SK-N-SH (cell line): ENCODE measurements at regions not wholly inside any gene's neighbourhood (a gene's known extent, or its start where the extent isn't known, plus 50 kb on each side); places are given as distances from the start of the nearest gene placed in this dataset.
"Not testable (repeated sequence)": the region's sequence is repeated elsewhere in the genome, so short reads cannot be mapped to it uniquely, and the experiment has no call there.

Experiments
- CTCF ChIA-PET: fragments of 300-600, 350-600 bp; formaldehyde crosslinking; extraction: SDS; loops from one replicate; lab custom pipeline; 2021; lab: Yijun Ruan, JAX
- POLR2A ChIA-PET: fragments of 350-600 bp; sonication (Branson Sonifier 250); formaldehyde crosslinking; extraction: SDS; loops from one replicate; lab custom pipeline; 2020; ENCODE audit warnings: antibody characterized with exemption, inconsistent platforms; lab: Yijun Ruan, JAX
- DNase-seq: peaks from one replicate; pipeline ENCODE4 v3.0.0; 2012
- H2AFZ ChIP-seq: fragments of 200-600 bp; sonication (generic); 2 replicates; pipeline ENCODE4 v1.8.1; 2016; ENCODE audit warnings: antibody characterized with exemption, mild to moderate bottlenecking, low read depth
- H3F3A ChIP-seq: fragments of 200-600 bp; sonication (generic); replicated peaks from 2 replicates; pipeline ENCODE3; 2016; ENCODE audit warnings: antibody characterized with exemption, mild to moderate bottlenecking; ENCODE audit not compliant: insufficient read depth
- H3K27ac ChIP-seq, 2 experiments: fragments of 200-500 bp in 1 of 2; fragments of 200-600 bp in 1 of 2; sonication (Bioruptor generic) in 1 of 2; sonication (generic), shearing (Covaris generic) in 1 of 2; 2 replicates each; pipeline versions ENCODE4 v1.5.1 to v1.6.1; 2014 to 2016; ENCODE audit warnings: low read depth in 2 of 2, inconsistent platforms in 1 of 2, low read length in 1 of 2, mild to moderate bottlenecking in 1 of 2, mixed read lengths in 1 of 2
- H3K27me3 ChIP-seq: fragments of 200-600 bp; sonication (generic), shearing (Covaris generic); 2 replicates; pipeline ENCODE4 v1.6.1; 2016; ENCODE audit warnings: mixed run types; ENCODE audit not compliant: insufficient read depth
- H3K36me3 ChIP-seq, 2 experiments: fragments of 200-500 bp in 1 of 2; fragments of 200-600 bp in 1 of 2; sonication (Bioruptor generic) in 1 of 2; sonication (generic) in 1 of 2; replicated peaks in 1 of 2; 2 replicates each; pipeline versions ENCODE3 to v1.5.1; 2014 to 2016; ENCODE audit warnings: low read length in 1 of 2, mild to moderate bottlenecking in 1 of 2; ENCODE audit not compliant: insufficient read depth in 2 of 2, control insufficient read depth in 1 of 2
- H3K4me1 ChIP-seq, 2 experiments: fragments of 200-500 bp in 1 of 2; fragments of 200-600 bp in 1 of 2; sonication (Bioruptor generic) in 1 of 2; sonication (generic), shearing (Covaris generic) in 1 of 2; 2 replicates each; pipeline versions ENCODE4 v1.5.1 to v1.6.1; 2014 to 2016; ENCODE audit warnings: low read depth in 1 of 2, low read length in 1 of 2, mixed run types in 1 of 2; ENCODE audit not compliant: insufficient read depth in 2 of 2, control insufficient read depth in 1 of 2
- H3K4me2 ChIP-seq: fragments of 200-600 bp; sonication (generic), shearing (Covaris generic); 2 replicates; pipeline ENCODE4 v1.6.1; 2017; ENCODE audit warnings: mixed run types
- H3K4me3 ChIP-seq, 2 experiments: fragments of 200-500 bp in 1 of 2; fragments of 200-600 bp in 1 of 2; sonication (Bioruptor generic) in 1 of 2; sonication (generic), shearing (Covaris generic) in 1 of 2; 2 replicates each; pipeline versions ENCODE4 v1.5.1 to v1.8.1; 2014 to 2016; ENCODE audit warnings: low read depth in 2 of 2, inconsistent platforms in 1 of 2, low read length in 1 of 2, mild to moderate bottlenecking in 1 of 2, mixed read lengths in 1 of 2, moderate library complexity in 1 of 2
- H3K79me2 ChIP-seq: fragments of 200-600 bp; sonication (generic); 2 replicates; pipeline ENCODE4 v1.8.1; 2017; ENCODE audit warnings: mild to moderate bottlenecking; ENCODE audit not compliant: insufficient read depth
- H3K9ac ChIP-seq: fragments of 200-600 bp; sonication (generic); 2 replicates; pipeline ENCODE4 v1.6.1; 2017; ENCODE audit warnings: mixed run types
- H3K9me2 ChIP-seq: fragments of 200-600 bp; sonication (generic); 2 replicates; pipeline ENCODE4 v1.6.1; 2017; ENCODE audit warnings: mixed run types
- H3K9me3 ChIP-seq: fragments of 200-600 bp; sonication (generic); 2 replicates; pipeline ENCODE4 v1.6.1; 2017; ENCODE audit warnings: mixed run types, mild to moderate bottlenecking, moderate library complexity
- H4K20me1 ChIP-seq: fragments of 200-600 bp; sonication (generic); 2 replicates; pipeline ENCODE4 v1.6.1; 2017; ENCODE audit warnings: mild to moderate bottlenecking, mixed run types; ENCODE audit not compliant: insufficient read depth
- CTCF ChIP-seq: fragments of 200-600 bp; sonication (generic); IDR thresholded peaks from 2 replicates; pipeline ENCODE4 v1.6.1; 2017; ENCODE audit warnings: antibody characterized with exemption, mild to moderate bottlenecking, moderate library complexity
- FOXJ3 ChIP-seq: sonication (generic); formaldehyde crosslinking; IDR thresholded peaks from 2 replicates; pipeline ENCODE4 v1.5.1; 2020; ENCODE audit warnings: mild to moderate bottlenecking, missing genetic modification reagents
- FOXM1 ChIP-seq: IDR thresholded peaks from 2 replicates; pipeline ENCODE4 v1.4.0; 2012; ENCODE audit warnings: low read depth, mild to moderate bottlenecking
- GATA2 ChIP-seq: sonication (generic); formaldehyde crosslinking; IDR thresholded peaks from 2 replicates; pipeline ENCODE4 v1.5.0; 2020; ENCODE audit warnings: mild to moderate bottlenecking, missing genetic modification reagents
- JUND ChIP-seq: IDR thresholded peaks from 2 replicates; pipeline ENCODE4 v1.4.0; 2012
- MAX ChIP-seq: IDR thresholded peaks from 2 replicates; pipeline ENCODE4 v1.4.0; 2012; ENCODE audit warnings: low read depth
- MXI1 ChIP-seq: IDR thresholded peaks from 2 replicates; pipeline ENCODE4 v1.6.1; 2012; ENCODE audit warnings: mild to moderate bottlenecking, low read depth, low read length, improper control_type of control experiment
- NRF1 ChIP-seq: IDR thresholded peaks from 2 replicates; pipeline ENCODE4 v1.6.1; 2012; ENCODE audit warnings: low read depth, mild to moderate bottlenecking, low read length
- PBX3 ChIP-seq: IDR thresholded peaks from 2 replicates; pipeline ENCODE4; 2012
- POLR2AphosphoS5 ChIP-seq: IDR thresholded peaks from 2 replicates; pipeline ENCODE4 v1.6.1; 2012; ENCODE audit warnings: low read depth, low read length
- REST ChIP-seq: IDR thresholded peaks from 2 replicates; pipeline ENCODE4 v1.6.1; 2012; ENCODE audit warnings: mild to moderate bottlenecking, low read depth, low read length, moderate library complexity
- RFX5 ChIP-seq: IDR thresholded peaks from 2 replicates; pipeline ENCODE4 v1.6.1; 2012; ENCODE audit warnings: mild to moderate bottlenecking, improper control_type of control experiment, low read length
- TAF1 ChIP-seq: IDR thresholded peaks from 2 replicates; pipeline ENCODE4 v1.6.1; 2012; ENCODE audit warnings: low read depth, mild to moderate bottlenecking, low read length, moderate library complexity, borderline replicate concordance
- TEAD4 ChIP-seq: IDR thresholded peaks from 2 replicates; pipeline ENCODE4 v1.4.0; 2012; ENCODE audit warnings: mild to moderate bottlenecking, borderline replicate concordance; ENCODE audit not compliant: insufficient read depth
- USF1 ChIP-seq: IDR thresholded peaks from 2 replicates; pipeline ENCODE4 v1.4.0; 2012; ENCODE audit warnings: low read depth, borderline replicate concordance
- YY1 ChIP-seq: IDR thresholded peaks from 2 replicates; pipeline ENCODE4 v1.4.0; 2012; ENCODE audit warnings: low read depth, mild to moderate bottlenecking
- WGBS: methylation state at CpG from one replicate; pipeline ENCODE4 v1.1.6; 2017; ENCODE audit warnings: low lambda C conversion rate; 5-methylcytosine and 5-hydroxymethylcytosine counted together

GRCh38 chr3:82376883-82377282 is 615.4 kb upstream of the GBE1 start:
- TF ChIP-seq TAF1 (no peak), GATA2 (no peak)
- ChIA-PET POLR2A (no interaction called here), CTCF (interaction anchor here (0.7 kb wide), 1 partner anchor 185 kb away, joined by 3 read pairs; no protein-coding TSS in a partner anchor)
- no peak overlapping the region for H3K4me3 ChIP-seq
- no peaks in the 10 kb centered on the region for H3K9me2 ChIP-seq
- H3K27ac ChIP-seq: no peak overlapping the region
- H3K4me1 ChIP-seq: no peaks in the 10 kb centered on the region
- H3K9me3 ChIP-seq: no peaks in the 10 kb centered on the region
- H3K9ac ChIP-seq: no peak overlapping the region
- DNase-seq: no peak
- no peaks in the 10 kb centered on the region for H3K27me3 ChIP-seq
- H4K20me1 ChIP-seq: no peaks in the 10 kb centered on the region
- no peak overlapping the region for H2AFZ ChIP-seq
- no peaks in the 10 kb centered on the region for H3F3A ChIP-seq
- H3K79me2 ChIP-seq: no peaks in the 10 kb centered on the region
- H3K4me2 ChIP-seq: no peak overlapping the region
- H3K36me3 ChIP-seq: no peaks in the 10 kb centered on the region
- whole genome bisulfite sequencing: 2% methylated on average over 3 of the region's 3 CpGs

- CTCF ChIA-PET, DNase-seq, H2AFZ ChIP-seq, H4K20me1 ChIP-seq, H3K27me3 ChIP-seq, H3K4me3 ChIP-seq, H3K9me3 ChIP-seq, H3K79me2 ChIP-seq, H3F3A ChIP-seq, H3K4me2 ChIP-seq, POLR2A ChIA-PET, H3K36me3 ChIP-seq, H3K27ac ChIP-seq, H3K4me1 ChIP-seq, H3K9me2 ChIP-seq, H3K9ac ChIP-seq: not testable (repeated sequence)
- 0% methylated on average over 4 of the region's 4 CpGs for WGBS
These were observed 612.4 kb upstream of the GBE1 start for GRCh38 chr3:82373833-82374232.

- no peak overlapping the region for H3K4me2 ChIP-seq
- CTCF ChIA-PET: no interaction called here
- 14% methylated on average over 4 of the region's 4 CpGs for WGBS
- no peak overlapping the region for H3K27ac ChIP-seq
- H3K9ac ChIP-seq: no peak overlapping the region
- POLR2A ChIA-PET: no interaction called here
- no peak for DNase-seq
- no peak overlapping the region for H2AFZ ChIP-seq
- no peaks in the 10 kb centered on the region for H3K79me2 ChIP-seq
- no peaks in the 10 kb centered on the region for H3F3A ChIP-seq
- H3K4me1 ChIP-seq: no peaks in the 10 kb centered on the region
- H3K4me3 ChIP-seq: no peak overlapping the region
- H3K9me3 ChIP-seq: no peaks in the 10 kb centered on the region
- no peaks in the 10 kb centered on the region; the same call in 1 of the 2 replicates for H3K9me2 ChIP-seq
- no peaks in the 10 kb centered on the region for H4K20me1 ChIP-seq
- H3K27me3 ChIP-seq: no peaks in the 10 kb centered on the region
- H3K36me3 ChIP-seq: no peaks in the 10 kb centered on the region
- TF ChIP-seq POLR2AphosphoS5: no peak
- no peak for TF ChIP-seq MXI1
- TF ChIP-seq PBX3: no peak
- no peak for TF ChIP-seq CTCF
- no peak for TF ChIP-seq FOXM1
- no peak for TF ChIP-seq YY1
- TF ChIP-seq JUND: no peak
- no peak for TF ChIP-seq USF1
- no peak for TF ChIP-seq REST
- TF ChIP-seq GATA2: no peak
- TF ChIP-seq TAF1: no peak
- no peak for TF ChIP-seq TEAD4
- no peak for TF ChIP-seq MAX
- TF ChIP-seq NRF1: no peak
- TF ChIP-seq RFX5: no peak
- no peak for TF ChIP-seq FOXJ3 (CRISPR knock-in tag)
These were observed 603.4 kb upstream of the GBE1 start for GRCh38 chr3:82364827-82365226.
